ENCODE measurements at regions not wholly inside any gene's neighbourhood (a gene's known extent, or its start where the extent isn't known, plus 50 kb on each side); places are given as distances from the start of the nearest gene placed in this dataset.

GRCh38 chr14:106003351-106003750 is 477.0 kb downstream of the TMEM121 start:
- no peak for TF ChIP-seq CEBPB (IDR thresholded peaks at IDR 0.05)
- no peak for TF ChIP-seq CTCF (IDR thresholded peaks at IDR 0.05)
- no peak for TF ChIP-seq EP300 (IDR thresholded peaks at IDR 0.05)
- no peak for TF ChIP-seq USF2 (IDR thresholded peaks at IDR 0.05)
